ENCODE measurements at regions not wholly inside any gene's neighbourhood (a gene's known extent, or its start where the extent isn't known, plus 50 kb on each side); places are given as distances from the start of the nearest gene placed in this dataset.

DNA sequence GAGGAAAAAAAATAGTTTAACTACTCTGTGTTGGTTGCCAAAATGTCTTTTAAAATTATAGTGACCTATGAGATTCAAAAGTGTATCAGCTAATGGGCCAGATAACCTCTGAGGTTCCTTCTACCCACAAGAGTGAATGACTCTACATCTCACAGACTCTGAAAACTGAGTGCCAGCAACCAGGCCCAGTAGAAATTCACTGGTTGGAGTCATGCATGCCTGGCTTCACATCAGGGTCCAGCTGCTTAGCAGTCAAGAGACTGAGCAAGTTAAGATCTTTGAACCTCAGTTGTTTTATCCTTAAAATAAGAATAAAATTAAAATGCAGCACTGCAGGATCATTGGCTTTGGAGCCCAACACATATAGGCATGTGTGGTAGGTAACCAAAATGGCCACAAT lies 342.6 kb upstream of the NFIA start:
- TF ChIP-seq, protein P1, sequence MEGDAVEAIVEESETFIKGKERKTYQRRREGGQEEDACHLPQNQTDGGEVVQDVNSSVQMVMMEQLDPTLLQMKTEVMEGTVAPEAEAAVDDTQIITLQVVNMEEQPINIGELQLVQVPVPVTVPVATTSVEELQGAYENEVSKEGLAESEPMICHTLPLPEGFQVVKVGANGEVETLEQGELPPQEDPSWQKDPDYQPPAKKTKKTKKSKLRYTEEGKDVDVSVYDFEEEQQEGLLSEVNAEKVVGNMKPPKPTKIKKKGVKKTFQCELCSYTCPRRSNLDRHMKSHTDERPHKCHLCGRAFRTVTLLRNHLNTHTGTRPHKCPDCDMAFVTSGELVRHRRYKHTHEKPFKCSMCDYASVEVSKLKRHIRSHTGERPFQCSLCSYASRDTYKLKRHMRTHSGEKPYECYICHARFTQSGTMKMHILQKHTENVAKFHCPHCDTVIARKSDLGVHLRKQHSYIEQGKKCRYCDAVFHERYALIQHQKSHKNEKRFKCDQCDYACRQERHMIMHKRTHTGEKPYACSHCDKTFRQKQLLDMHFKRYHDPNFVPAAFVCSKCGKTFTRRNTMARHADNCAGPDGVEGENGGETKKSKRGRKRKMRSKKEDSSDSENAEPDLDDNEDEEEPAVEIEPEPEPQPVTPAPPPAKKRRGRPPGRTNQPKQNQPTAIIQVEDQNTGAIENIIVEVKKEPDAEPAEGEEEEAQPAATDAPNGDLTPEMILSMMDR (IDR thresholded peaks at IDR 0.05): no peak
- TF ChIP-seq POLR2A (IDR thresholded peaks at IDR 0.05): no peak
- TF ChIP-seq EP300 (IDR thresholded peaks at IDR 0.05): no peak

Data from suprapubic skin (tissue), 3 donors.